Fibroblast of skin of abdomen (primary cell): ENCODE measurements at regions not wholly inside any gene's neighbourhood (a gene's known extent, or its start where the extent isn't known, plus 50 kb on each side); places are given as distances from the start of the nearest gene placed in this dataset.

Experiments used
- DNase-seq: peaks from one replicate; pipeline ENCODE4 v3.0.0-alpha.2; 2013

DNA sequence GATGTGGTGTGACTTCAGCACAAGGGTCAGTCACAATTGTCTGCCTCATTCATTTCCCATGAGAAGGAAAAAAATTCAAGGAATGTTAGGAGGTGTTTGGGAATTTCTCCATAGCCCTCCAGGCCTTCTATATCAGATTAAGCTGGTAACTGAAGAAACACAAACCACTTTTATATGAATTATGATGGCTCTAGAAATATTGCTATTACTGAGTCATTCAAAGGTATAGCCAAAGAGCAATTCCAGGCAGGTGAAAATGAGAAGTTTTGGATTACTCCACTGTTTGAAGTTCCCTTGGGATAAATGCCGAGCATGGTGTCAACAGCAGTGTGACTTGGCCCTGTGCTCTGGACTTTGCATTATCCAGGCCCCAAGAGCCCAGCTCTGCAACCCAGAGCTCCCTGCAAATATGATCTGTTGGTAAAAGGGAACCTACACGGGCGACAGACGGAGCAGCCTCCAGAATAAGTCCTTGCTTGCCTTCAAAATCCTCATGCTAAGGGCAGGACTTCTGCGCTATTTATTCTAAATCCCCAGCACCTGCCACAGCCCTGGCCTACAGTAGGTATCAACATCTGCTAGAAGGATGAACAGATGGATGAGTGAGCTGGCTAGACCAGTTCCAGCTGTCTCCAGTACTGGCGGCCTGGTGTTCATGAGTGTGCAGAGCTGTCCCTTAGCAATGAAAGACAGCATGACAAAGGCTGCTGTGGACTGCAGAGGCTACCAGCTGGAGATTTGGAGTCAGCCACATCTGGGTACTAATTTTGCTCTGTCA, 67.5 kb upstream of the ZBED5 start:
- DNase-seq = no peak

GRCh38 chr11:10923882-10924281, 66.0 kb upstream of the ZBED5 start:
- DNase-seq = no peak

- no peak for DNase-seq
These were observed 65.0 kb upstream of the ZBED5 start for GRCh38 chr11:10922892-10923291.

GRCh38 chr11:10920875-10921274, 63.0 kb upstream of the ZBED5 start:
- no peak for DNase-seq

DNA sequence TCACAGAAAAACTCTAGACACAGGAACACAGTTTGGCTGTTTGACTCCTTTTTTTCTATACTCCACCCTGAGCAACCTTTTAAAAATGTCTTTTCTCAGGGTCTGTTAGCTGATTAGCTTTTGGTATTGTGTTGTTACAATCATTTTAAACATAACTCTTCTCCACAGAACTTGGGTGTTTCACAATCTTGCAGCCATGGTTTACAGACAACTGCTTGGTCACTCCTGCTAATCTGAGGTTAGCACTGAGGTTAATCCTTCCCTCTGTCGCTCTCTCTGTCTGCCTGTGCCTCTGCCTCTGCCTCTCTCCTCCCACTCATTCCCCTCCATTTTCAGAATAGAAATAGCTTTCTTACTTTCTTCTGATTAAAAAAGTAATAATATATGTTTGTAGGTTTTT, 62.4 kb upstream of the ZBED5 start:
- no peak for DNase-seq

GRCh38 chr11:10918698-10919097, 60.8 kb upstream of the ZBED5 start:
- DNase-seq = no peak

DNA sequence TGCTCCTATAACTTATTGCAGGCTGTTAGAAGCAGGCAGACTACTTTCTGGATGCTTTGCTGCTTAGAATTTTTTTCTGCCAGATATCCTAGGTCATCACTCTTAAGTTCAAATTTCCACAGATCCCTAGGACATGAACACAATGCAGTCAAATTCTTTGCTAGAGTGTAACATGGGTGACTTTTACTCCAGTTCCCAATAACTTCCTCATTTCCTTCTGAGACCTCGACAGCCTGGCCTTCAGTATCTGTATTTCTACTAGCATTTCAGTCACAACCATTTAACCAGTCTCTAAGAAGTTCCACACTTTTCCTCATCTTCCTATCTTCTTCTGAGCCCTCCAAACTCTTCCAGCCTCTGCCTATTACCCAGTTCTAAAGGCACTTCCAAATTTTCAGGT, 60.4 kb upstream of the ZBED5 start:
- DNase-seq = no peak

GRCh38 chr11:10917802-10918201, 59.9 kb upstream of the ZBED5 start:
- no peak for DNase-seq

GRCh38 chr11:10916665-10917064, 58.8 kb upstream of the ZBED5 start:
- DNase-seq = no peak

DNA sequence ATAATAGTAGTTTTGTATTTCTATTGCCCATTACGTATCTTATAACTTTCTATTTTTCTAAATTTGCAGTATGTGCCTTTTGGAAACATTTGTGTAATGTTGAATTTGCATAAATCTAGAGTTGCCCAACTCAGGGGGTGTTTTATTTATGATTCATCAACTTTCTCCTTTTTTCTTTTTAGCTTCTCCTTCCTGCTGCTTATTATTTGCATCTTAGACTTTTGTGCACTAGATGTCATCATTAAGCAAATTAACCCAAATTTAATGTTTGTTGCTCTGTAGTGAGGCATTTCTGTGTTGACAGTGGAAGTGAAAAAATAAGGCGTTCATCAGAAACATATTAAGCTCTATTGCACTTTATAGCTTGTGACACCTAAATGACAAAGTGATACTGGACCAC, 56.2 kb upstream of the ZBED5 start:
- no peak for DNase-seq

DNA sequence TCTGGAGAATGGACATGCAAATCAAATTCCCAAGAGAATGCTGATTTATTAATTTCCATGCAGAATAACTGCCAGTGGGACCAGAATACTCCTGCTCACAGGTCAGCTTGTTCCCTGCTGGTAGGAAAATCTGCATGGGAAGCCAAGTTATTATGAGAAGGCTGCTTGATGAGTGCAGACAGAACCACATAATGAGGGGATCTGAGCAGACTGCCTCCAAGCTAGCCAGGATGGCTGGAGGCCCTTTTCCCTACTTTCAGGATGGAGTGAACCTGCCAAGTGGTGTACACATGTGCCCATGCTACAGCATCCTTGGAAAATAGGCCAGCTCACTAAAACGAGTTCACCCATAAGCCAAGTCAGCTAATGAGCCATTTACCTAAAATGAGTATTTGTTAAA, 55.2 kb upstream of the ZBED5 start:
- no peak for DNase-seq

GRCh38 chr11:10911907-10912306, 54.1 kb upstream of the ZBED5 start:
- no peak for DNase-seq

- no peak for DNase-seq
These were observed 51.5 kb upstream of the ZBED5 start for GRCh38 chr11:10909141-10909883.

DNA sequence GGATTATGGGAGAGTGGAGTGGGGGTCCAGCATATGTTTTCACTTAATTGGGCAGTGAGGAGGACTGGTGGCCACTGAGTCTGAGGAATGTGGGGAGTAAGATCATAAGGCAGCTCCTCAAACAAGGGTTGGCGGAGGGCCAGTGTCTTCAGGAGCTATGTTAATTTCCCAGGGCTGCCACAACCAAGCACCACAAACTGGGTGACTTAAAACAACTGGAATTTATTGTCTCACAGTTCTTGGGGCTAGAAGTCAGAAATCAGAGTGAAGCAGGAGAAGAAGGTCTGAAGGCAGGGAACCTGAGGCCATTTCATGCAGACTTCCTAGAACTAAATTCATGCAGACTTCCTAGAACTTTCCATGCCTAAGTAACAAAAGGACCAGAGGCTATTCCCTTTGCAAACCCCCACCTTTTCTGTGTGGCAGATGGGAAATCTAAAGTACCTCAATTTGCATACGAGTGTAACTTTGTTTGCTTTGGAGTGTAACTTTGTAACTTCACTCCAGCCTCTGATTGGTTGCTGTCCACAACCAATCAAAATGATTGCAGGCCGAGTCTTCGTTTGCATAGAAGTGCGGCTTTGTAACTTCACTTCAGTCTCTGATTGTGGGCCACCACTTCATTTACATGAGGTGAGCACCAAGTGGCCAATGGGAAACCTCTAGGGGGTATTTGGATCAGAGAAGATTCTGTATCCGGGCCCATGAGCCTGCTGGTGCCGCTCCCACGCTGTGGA, 50.5 kb upstream of the ZBED5 start:
- peak; percentile 98 for DNase-seq
